T-helper 17 cell (primary cell): ENCODE measurements at regions not wholly inside any gene's neighbourhood (a gene's known extent, or its start where the extent isn't known, plus 50 kb on each side); places are given as distances from the start of the nearest gene placed in this dataset.

ENCODE experiments used
- ATAC-seq: fragments of 150-1000 bp; cut with Tn5 transposase; 2 replicates; pipeline ENCODE4 v1.10.0; 2021; ENCODE audit warnings: mild to moderate bottlenecking, moderate library complexity
- DNase-seq, 3 donors: peaks; one replicate each; pipeline versions ENCODE4 v3.0.0 to v3.0.0-alpha.2; 2020 to 2021
- H3K9me3 ChIP-seq: one replicate; pipeline ENCODE4 v1.7.0; 2013; ENCODE audit warnings: low read length, mild to moderate bottlenecking; ENCODE audit not compliant: control insufficient read depth, poor library complexity, severe bottlenecking
- H3K27ac Mint-ChIP-seq: one replicate; pipeline ENCODE4 v1.8.0; 2022; ENCODE audit warnings: mild to moderate bottlenecking, moderate library complexity, mixed read lengths
- H3K27me3 Mint-ChIP-seq: one replicate; pipeline ENCODE4 v1.8.0; 2022; ENCODE audit warnings: mixed read lengths
- H3K36me3 Mint-ChIP-seq: one replicate; pipeline ENCODE4 v1.8.0; 2022; ENCODE audit warnings: low read depth, mixed read lengths
- H3K4me1 Mint-ChIP-seq: one replicate; pipeline ENCODE4 v1.8.0; 2022; ENCODE audit warnings: mild to moderate bottlenecking, mixed read lengths
- H3K4me3 Mint-ChIP-seq: one replicate; pipeline ENCODE4 v1.8.0; 2022; ENCODE audit warnings: mild to moderate bottlenecking, moderate library complexity, mixed read lengths

GRCh38 chr12:102593134-102593533 lies 112.8 kb upstream of the IGF1 start:
- H3K4me3 Mint-ChIP-seq = no peak overlapping the region
- H3K4me1 Mint-ChIP-seq = no peaks in the 10 kb centered on the region
- no peaks in the 10 kb centered on the region for H3K9me3 ChIP-seq
- no peak overlapping the region for H3K27ac Mint-ChIP-seq
- ATAC-seq (no peak), DNase-seq (no peak)
- no peaks in the 10 kb centered on the region for H3K36me3 Mint-ChIP-seq
- no peaks in the 10 kb centered on the region for H3K27me3 Mint-ChIP-seq

- Mint-ChIP-seq H3K4me3 (no peak overlapping the region), H3K27ac (no peak overlapping the region), H3K4me1 (no peaks in the 10 kb centered on the region), H3K27me3 (no peaks in the 10 kb centered on the region), H3K36me3 (no peaks in the 10 kb centered on the region)
- ATAC-seq = no peak
- no peaks in the 10 kb centered on the region for H3K9me3 ChIP-seq
- DNase-seq = no peak
Observed at GRCh38 chr12:102592134-102592533, 111.8 kb upstream of the IGF1 start.

- H3K4me3 Mint-ChIP-seq = no peak overlapping the region
- no peaks in the 10 kb centered on the region for H3K27me3 Mint-ChIP-seq
- DNase-seq (no peak), ATAC-seq (no peak)
- H3K27ac Mint-ChIP-seq = no peak overlapping the region
- H3K36me3 Mint-ChIP-seq = no peaks in the 10 kb centered on the region
- H3K4me1 Mint-ChIP-seq = no peaks in the 10 kb centered on the region
- H3K9me3 ChIP-seq = no peaks in the 10 kb centered on the region
Observed at GRCh38 chr12:102573237-102573636, 92.9 kb upstream of the IGF1 start.

- Mint-ChIP-seq H3K4me3 (no peak overlapping the region), H3K4me1 (no peaks in the 10 kb centered on the region), H3K27me3 (no peaks in the 10 kb centered on the region), H3K36me3 (no peaks in the 10 kb centered on the region), H3K27ac (no peak overlapping the region)
- DNase-seq (no peak), ATAC-seq (no peak)
- H3K9me3 ChIP-seq = no peaks in the 10 kb centered on the region
Observed at GRCh38 chr12:102571889-102572288, 91.5 kb upstream of the IGF1 start.

DNA sequence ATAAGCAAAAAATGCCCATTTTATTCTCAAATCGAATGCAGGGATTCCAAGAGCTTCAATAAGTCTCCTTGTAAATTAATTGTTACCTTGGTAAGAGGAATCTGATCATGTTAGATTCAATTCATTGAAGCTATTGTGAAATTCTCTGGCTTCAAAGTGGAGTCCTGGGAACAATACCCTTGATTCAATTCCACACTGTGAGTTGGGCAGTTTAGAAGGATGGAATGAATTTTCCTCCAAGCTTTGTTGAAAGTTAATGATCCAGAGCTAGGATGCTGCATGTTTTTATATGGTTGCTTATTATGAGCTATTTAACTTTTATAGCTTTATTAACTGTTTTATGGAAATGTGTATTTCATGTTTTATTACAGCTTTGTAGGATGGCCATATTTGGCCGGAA lies 89.9 kb upstream of the IGF1 start:
- H3K36me3 Mint-ChIP-seq = no peaks in the 10 kb centered on the region
- H3K4me3 Mint-ChIP-seq = no peak overlapping the region
- no peaks in the 10 kb centered on the region for H3K9me3 ChIP-seq
- H3K27ac Mint-ChIP-seq = no peak overlapping the region
- H3K4me1 Mint-ChIP-seq = no peaks in the 10 kb centered on the region
- ATAC-seq (no peak), DNase-seq (no peak)
- no peaks in the 10 kb centered on the region for H3K27me3 Mint-ChIP-seq

DNA sequence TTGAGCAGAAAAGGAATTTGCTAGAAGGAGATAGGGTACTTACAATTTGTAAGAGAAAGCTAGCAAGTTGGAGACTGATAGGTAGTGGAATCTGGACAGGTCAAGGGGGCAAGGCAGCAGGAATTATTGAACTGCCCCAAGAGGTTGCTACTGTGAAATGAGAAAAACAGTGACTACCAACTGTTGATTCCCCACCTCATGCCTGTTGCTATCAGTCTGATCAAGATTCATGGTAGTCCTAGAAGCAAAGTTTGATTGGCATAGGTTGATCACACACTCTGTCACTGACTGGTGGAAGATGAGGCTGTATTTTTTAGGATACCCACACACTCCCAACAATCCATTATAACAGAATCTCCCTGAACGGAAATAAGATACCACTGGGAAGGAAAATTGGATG lies 89.4 kb upstream of the IGF1 start:
- no peak overlapping the region for H3K4me3 Mint-ChIP-seq
- DNase-seq = no peak
- H3K27me3 Mint-ChIP-seq = no peaks in the 10 kb centered on the region
- no peak for ATAC-seq
- no peaks in the 10 kb centered on the region for H3K4me1 Mint-ChIP-seq
- no peaks in the 10 kb centered on the region for H3K36me3 Mint-ChIP-seq
- no peak overlapping the region for H3K27ac Mint-ChIP-seq
- H3K9me3 ChIP-seq = no peaks in the 10 kb centered on the region

- Mint-ChIP-seq H3K36me3 (no peaks in the 10 kb centered on the region), H3K27ac (no peak overlapping the region), H3K4me3 (no peak overlapping the region), H3K27me3 (no peaks in the 10 kb centered on the region), H3K4me1 (no peaks in the 10 kb centered on the region)
- no peak for DNase-seq
- no peak for ATAC-seq
- H3K9me3 ChIP-seq = no peaks in the 10 kb centered on the region
Observed at GRCh38 chr12:102568276-102568675, 87.9 kb upstream of the IGF1 start.

DNA sequence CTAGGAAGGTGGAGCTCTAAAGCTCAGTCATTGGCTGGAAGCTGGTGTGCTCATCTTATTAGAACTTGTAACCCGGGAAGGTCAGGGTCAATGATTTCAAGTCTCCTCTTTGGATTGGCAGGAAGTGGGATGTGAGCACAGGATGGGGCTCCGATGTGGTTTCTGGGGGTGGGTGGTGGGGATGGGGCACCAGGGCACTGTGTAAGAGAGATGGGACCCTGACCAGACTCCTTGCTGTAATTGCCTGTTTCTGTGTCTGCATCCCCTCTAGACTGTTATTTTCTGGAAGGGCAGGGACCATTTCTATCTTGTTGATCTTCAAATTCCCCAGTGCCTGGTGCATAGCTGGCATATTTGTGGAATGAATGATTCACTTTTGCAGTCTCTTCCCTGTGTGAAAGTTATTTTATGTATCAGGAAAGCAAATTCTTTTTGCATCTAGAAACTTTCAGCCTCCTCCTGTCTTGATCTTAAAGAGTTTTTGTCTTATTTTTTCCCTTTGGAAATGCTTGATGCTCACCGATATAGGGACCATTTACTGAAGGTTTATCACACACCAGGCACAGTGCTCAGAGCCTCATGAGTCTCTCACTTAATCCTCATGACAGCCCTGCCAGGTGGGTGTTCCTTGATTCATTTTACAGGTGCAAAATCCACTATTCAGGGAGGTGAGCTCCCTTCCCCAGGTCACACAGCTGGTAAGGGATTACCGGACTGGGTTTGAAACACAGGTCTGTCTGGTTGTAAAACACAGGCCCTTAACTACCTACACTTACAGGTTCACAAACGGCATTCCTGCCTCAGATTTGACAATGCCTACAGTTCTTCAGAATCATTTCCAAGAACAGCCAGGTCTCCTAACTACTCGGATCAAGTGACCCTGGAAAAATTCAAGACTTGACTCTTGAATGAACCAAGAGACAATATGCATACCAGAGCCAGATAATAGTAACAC lies 86.9 kb upstream of the IGF1 start:
- DNase-seq = no peak
- H3K27ac Mint-ChIP-seq = no peak overlapping the region

DNA sequence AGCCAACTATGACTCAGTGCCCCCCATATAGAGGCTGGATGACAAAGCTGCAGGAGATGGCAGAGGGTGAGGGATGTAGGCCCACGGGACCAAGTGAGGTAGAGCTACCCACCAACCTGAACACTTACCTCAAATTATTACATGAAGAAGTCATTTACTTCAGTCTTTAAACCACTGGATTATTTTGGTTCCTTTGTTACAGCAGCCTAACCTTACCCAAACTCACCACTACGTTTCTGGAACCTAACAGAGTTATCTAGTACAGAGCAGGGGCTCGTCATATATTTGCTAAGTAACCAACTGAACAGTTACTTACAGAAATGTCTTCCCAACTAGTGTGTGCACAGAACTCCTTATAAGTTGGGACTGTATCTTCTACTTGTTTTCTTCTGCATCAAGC lies 85.2 kb upstream of the IGF1 start:
- no peak for DNase-seq
- no peaks in the 10 kb centered on the region for H3K4me1 Mint-ChIP-seq
- H3K27me3 Mint-ChIP-seq = no peaks in the 10 kb centered on the region
- H3K36me3 Mint-ChIP-seq = no peaks in the 10 kb centered on the region
- no peak overlapping the region for H3K4me3 Mint-ChIP-seq
- ATAC-seq = no peak
- H3K27ac Mint-ChIP-seq = no peak overlapping the region
- no peaks in the 10 kb centered on the region for H3K9me3 ChIP-seq

More for the DNA sequence above, 86.9 kb upstream of the IGF1 start:
- H3K27me3 Mint-ChIP-seq = no peaks in the 10 kb centered on the region
- no peaks in the 10 kb centered on the region for H3K36me3 Mint-ChIP-seq
- H3K4me1 Mint-ChIP-seq = no peaks in the 10 kb centered on the region
- no peak overlapping the region for H3K4me3 Mint-ChIP-seq
- ATAC-seq = no peak
- H3K9me3 ChIP-seq = no peaks in the 10 kb centered on the region

- DNase-seq = no peak
- Mint-ChIP-seq H3K27me3 (no peaks in the 10 kb centered on the region), H3K36me3 (no peaks in the 10 kb centered on the region), H3K4me3 (no peak overlapping the region), H3K4me1 (no peaks in the 10 kb centered on the region), H3K27ac (no peak overlapping the region)
- ATAC-seq = no peak
- no peaks in the 10 kb centered on the region for H3K9me3 ChIP-seq
Observed at GRCh38 chr12:102564026-102564425, 83.7 kb upstream of the IGF1 start.

DNA sequence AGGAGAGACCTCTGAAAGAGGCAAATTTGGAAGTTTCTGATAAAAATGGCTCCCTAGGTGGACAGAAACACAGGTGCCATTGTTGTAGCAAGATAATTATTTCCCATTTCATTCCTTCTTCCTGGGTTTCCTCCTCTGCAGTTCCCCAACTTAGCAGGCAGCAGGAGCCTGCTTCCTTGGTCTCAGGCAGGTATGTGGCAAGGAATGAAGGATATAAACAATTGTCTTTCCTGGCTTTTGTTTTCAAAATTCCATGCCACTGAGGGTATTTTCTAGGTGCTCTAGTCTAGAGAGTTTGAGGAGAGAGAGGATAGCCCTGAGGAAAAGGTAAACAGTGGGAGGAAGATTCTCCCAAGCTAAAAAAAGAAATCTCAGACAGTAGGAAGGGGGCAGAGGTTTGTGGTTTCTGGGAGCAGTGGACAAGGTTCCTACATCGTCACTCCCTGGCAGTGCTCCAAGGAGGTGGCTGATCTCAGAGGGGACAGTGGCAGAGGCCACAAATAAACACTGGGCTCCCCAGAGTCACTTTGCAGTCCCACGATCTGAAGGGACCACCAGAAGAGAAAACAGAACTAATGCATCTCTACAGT lies 82.6 kb upstream of the IGF1 start:
- no peak for DNase-seq
- Mint-ChIP-seq H3K36me3 (no peaks in the 10 kb centered on the region), H3K4me3 (no peak overlapping the region), H3K27me3 (no peaks in the 10 kb centered on the region), H3K4me1 (no peaks in the 10 kb centered on the region), H3K27ac (no peak overlapping the region)
- H3K9me3 ChIP-seq = no peaks in the 10 kb centered on the region
- ATAC-seq = no peak

DNA sequence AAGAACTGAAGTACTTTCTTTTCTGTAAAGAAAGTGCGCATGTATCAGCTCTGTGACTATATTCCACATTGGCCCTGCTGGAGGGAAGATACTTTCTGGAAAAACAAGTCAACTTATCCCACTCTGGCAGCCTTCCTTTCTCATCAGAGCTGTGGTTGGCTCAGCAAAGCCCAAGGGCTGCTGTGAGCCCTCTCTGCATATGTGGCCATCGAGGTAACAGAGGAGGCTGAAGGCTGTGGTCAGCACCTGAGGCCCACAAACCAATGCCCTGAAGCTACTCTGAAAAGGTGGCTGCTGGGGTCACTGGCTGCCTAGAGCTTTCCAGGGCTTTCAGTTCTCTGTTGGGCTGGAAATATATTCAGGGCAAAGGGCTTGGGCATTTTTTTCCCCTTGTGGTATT lies 70.8 kb upstream of the IGF1 start:
- Mint-ChIP-seq H3K4me3 (no peak overlapping the region), H3K27me3 (no peaks in the 10 kb centered on the region), H3K27ac (no peak overlapping the region), H3K36me3 (no peaks in the 10 kb centered on the region), H3K4me1 (no peaks in the 10 kb centered on the region)
- no peak for ATAC-seq
- no peaks in the 10 kb centered on the region for H3K9me3 ChIP-seq
- no peak for DNase-seq

- H3K4me1 Mint-ChIP-seq = no peaks in the 10 kb centered on the region
- DNase-seq (no peak), ATAC-seq (no peak)
- no peaks in the 10 kb centered on the region for H3K36me3 Mint-ChIP-seq
- no peak overlapping the region for H3K27ac Mint-ChIP-seq
- H3K27me3 Mint-ChIP-seq = no peaks in the 10 kb centered on the region
- H3K4me3 Mint-ChIP-seq = no peak overlapping the region
- no peaks in the 10 kb centered on the region for H3K9me3 ChIP-seq
Observed at GRCh38 chr12:102549691-102550090, 69.3 kb upstream of the IGF1 start.

DNA sequence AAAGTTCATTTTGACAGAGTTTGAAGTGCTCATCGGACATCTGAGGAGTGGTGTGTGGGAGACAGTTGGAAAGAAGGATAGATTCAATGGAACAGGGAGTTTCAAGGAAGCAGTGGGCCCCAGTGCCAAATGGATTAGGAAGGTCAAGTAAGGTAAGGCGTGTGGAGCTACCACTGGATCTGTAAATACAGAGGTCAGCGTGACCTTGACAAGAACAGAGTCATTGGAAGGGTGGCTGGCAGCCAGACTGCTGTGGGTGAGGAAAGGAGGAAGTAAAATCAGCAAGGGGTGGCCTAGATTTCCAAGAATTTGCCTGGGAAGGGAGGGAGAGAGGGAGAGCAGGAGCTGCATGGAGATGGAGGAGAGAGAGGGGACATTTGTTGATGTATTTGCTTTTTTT lies 68.2 kb upstream of the IGF1 start:
- no peaks in the 10 kb centered on the region for H3K9me3 ChIP-seq
- Mint-ChIP-seq H3K4me1 (no peaks in the 10 kb centered on the region), H3K36me3 (no peaks in the 10 kb centered on the region), H3K4me3 (no peak overlapping the region), H3K27ac (no peak overlapping the region), H3K27me3 (no peaks in the 10 kb centered on the region)
- ATAC-seq (no peak), DNase-seq (no peak)
